Adrenal gland (tissue), 9 donors: ENCODE measurements at regions not wholly inside any gene's neighbourhood (a gene's known extent, or its start where the extent isn't known, plus 50 kb on each side); places are given as distances from the start of the nearest gene placed in this dataset.

Source experiments
- DNase-seq, 7 donors: peaks; one replicate each; pipeline ENCODE4 v3.0.0-alpha.2; 2019 to 2020
- H3K27ac ChIP-seq, 5 donors: fragments of 200-600 bp; sonication (generic) in 4 of 5; 1 replicate in 3 of 5; 2 replicates in 2 of 5; pipeline versions ENCODE4 v1.5.1 to v1.8.0; 2016 to 2020; ENCODE audit warnings: mild to moderate bottlenecking in 1 of 5
- H3K27me3 ChIP-seq: fragments of 200-600 bp; 2 replicates; pipeline ENCODE4 v1.8.0; 2021
- H3K36me3 ChIP-seq, 2 donors: fragments of 200-600 bp; replicated peaks in 1 of 2; 1 replicate in 1 of 2; 2 replicates in 1 of 2; pipeline versions ENCODE4 v1.5.1 to v1.8.0; 2018 to 2022
- H3K4me1 ChIP-seq, 2 donors: fragments of 200-600 bp; replicated peaks in 1 of 2; 1 replicate in 1 of 2; 2 replicates in 1 of 2; pipeline versions ENCODE4 v1.5.1 to v1.8.0; 2018 to 2021
- H3K4me3 ChIP-seq, 4 donors: fragments of 200-600 bp; sonication (generic) in 3 of 4; one replicate each; pipeline ENCODE4 v1.5.1; 2016 to 2018
- H3K9me3 ChIP-seq, 3 donors: fragments of 200-600 bp; sonication (generic) in 1 of 3; replicated peaks in 1 of 3; 1 replicate in 2 of 3; 2 replicates in 1 of 3; pipeline versions ENCODE4 v1.5.1 to v1.8.0; 2016 to 2021
- CTCF ChIP-seq, 6 experiments: fragments of 450-650 bp in 4 of 6; fragments of 200-600 bp in 2 of 6; sonication (generic) in 1 of 6; IDR thresholded peaks; 1 replicate in 5 of 6; 2 replicates in 1 of 6; pipeline versions ENCODE4 v1.5.1 to v1.8.0; 2016 to 2021; ENCODE audit warnings: antibody characterized with exemption in 6 of 6, mild to moderate bottlenecking in 2 of 6, moderate library complexity in 1 of 6
- POLR2A ChIP-seq, 2 donors: fragments of 450-650 bp; IDR thresholded peaks; one replicate each; pipeline ENCODE4 v1.6.1; 2017; ENCODE audit warnings: antibody characterized with exemption in 2 of 2, mild to moderate bottlenecking in 2 of 2, moderate library complexity in 1 of 2
- WGBS, 4 donors: extraction: QIAGEN DNeasy Blood & Tissue Kit in 2 of 4; methylation state at CpG; one replicate each; pipeline versions ENCODE4 v1.1.5 to v1.1.7; 2013 to 2017; 5-methylcytosine and 5-hydroxymethylcytosine counted together
- intact Hi-C, 2 donors: fragments of 100-400 bp; cut with DNase I; formaldehyde crosslinking; loops; one replicate each; pipeline versions ENCODE4 v1.14.1 to v1.15.0; 2022 to 2023
- donor health status: healthy with polysubstance abuse.
- donor health status: Bipolar disorder and iron deficiency.
- donor health status: DM: yes; HTN: yes; CAD: no.
- donor health status: DM: no; HTN: no; CAD: no.
- donor health status: DM: no; HTN: no; CAD: no.

- Histone ChIP-seq H3K4me1 (no peaks in the 10 kb centered on the region), H3K36me3 (no peaks in the 10 kb centered on the region), H3K27me3 (no peaks in the 10 kb centered on the region), H3K4me3 (no peak overlapping the region), H3K9me3 (no peaks in the 10 kb centered on the region), H3K27ac (no peak overlapping the region)
- WGBS, 4 donors, result 81 to 94% (median 91%) methylated on average over 5 of the region's 5 CpGs
- no peak for DNase-seq
- intact Hi-C loops, result no loop called here
- TF ChIP-seq POLR2A (IDR thresholded peaks at IDR 0.05), result no peak
Observed at GRCh38 chr1:4946343-4946742, 291.9 kb downstream of the AJAP1 start.

- WGBS, 4 donors, result 68 to 77% (median 71%) methylated on average over 8 to 9 of the region's 9 CpGs
- H3K4me3 ChIP-seq, result no peak overlapping the region
- TF ChIP-seq CTCF (IDR thresholded peaks at IDR 0.05) (no peak), POLR2A (IDR thresholded peaks at IDR 0.05) (no peak)
- DNase-seq, result no peak
- H3K4me1 ChIP-seq, result no peaks in the 10 kb centered on the region
- H3K36me3 ChIP-seq, result no peaks in the 10 kb centered on the region
- H3K27ac ChIP-seq, result no peak overlapping the region
- no peaks in the 10 kb centered on the region for H3K27me3 ChIP-seq
- H3K9me3 ChIP-seq, result no peaks in the 10 kb centered on the region
- intact Hi-C loops, result no loop called here
Observed at GRCh38 chr1:4944911-4945310, 290.5 kb downstream of the AJAP1 start.

GRCh38 chr1:4944072-4944471, 289.7 kb downstream of the AJAP1 start:
- no peaks in the 10 kb centered on the region for H3K27me3 ChIP-seq

GRCh38 chr1:4939266-4939665, 284.9 kb downstream of the AJAP1 start:
- no peak for DNase-seq
- TF ChIP-seq POLR2A (IDR thresholded peaks at IDR 0.05) (no peak), CTCF (IDR thresholded peaks at IDR 0.05) (no peak)
- intact Hi-C loops, result no loop called here

More at GRCh38 chr1:4944072-4944471, 289.7 kb downstream of the AJAP1 start:
- no peak for DNase-seq
- 66 to 85% (median 76%) methylated on average over 5 of the region's 5 CpGs for WGBS, 4 donors
- TF ChIP-seq POLR2A (IDR thresholded peaks at IDR 0.05), result no peak
- no peak for TF ChIP-seq CTCF (IDR thresholded peaks at IDR 0.05)
- H3K4me3 ChIP-seq, result no peak overlapping the region
- H3K9me3 ChIP-seq, result no peaks in the 10 kb centered on the region
- H3K27ac ChIP-seq, result no peak overlapping the region
- H3K36me3 ChIP-seq, result no peaks in the 10 kb centered on the region
- H3K4me1 ChIP-seq, result no peaks in the 10 kb centered on the region
- intact Hi-C loops, result no loop called here

GRCh38 chr1:4937876-4938534, 283.6 kb downstream of the AJAP1 start:
- H3K36me3 ChIP-seq, result no peaks in the 10 kb centered on the region
- TF ChIP-seq CTCF (IDR thresholded peaks at IDR 0.05), result no peak
- TF ChIP-seq POLR2A (IDR thresholded peaks at IDR 0.05), result no peak
- H3K9me3 ChIP-seq, result no peaks in the 10 kb centered on the region
- no peak overlapping the region for H3K4me3 ChIP-seq
- H3K27me3 ChIP-seq, result no peaks in the 10 kb centered on the region
- intact Hi-C loops, result no loop called here
- WGBS, 4 donors, result 87 to 93% (median 92%) methylated on average over 11 of the region's 11 CpGs
- DNase-seq, result no peak
- H3K27ac ChIP-seq, result no peak overlapping the region
- no peaks in the 10 kb centered on the region for H3K4me1 ChIP-seq

More at GRCh38 chr1:4939266-4939665, 284.9 kb downstream of the AJAP1 start:
- WGBS, 4 donors, result 77 to 86% (median 81%) methylated on average over 6 of the region's 6 CpGs
- Histone ChIP-seq H3K36me3 (no peaks in the 10 kb centered on the region), H3K27ac (no peak overlapping the region), H3K4me1 (no peaks in the 10 kb centered on the region), H3K4me3 (no peak overlapping the region), H3K9me3 (no peaks in the 10 kb centered on the region), H3K27me3 (no peaks in the 10 kb centered on the region)
